ENCODE measurements at regions not wholly inside any gene's neighbourhood (a gene's known extent, or its start where the extent isn't known, plus 50 kb on each side); places are given as distances from the start of the nearest gene placed in this dataset.

DNA sequence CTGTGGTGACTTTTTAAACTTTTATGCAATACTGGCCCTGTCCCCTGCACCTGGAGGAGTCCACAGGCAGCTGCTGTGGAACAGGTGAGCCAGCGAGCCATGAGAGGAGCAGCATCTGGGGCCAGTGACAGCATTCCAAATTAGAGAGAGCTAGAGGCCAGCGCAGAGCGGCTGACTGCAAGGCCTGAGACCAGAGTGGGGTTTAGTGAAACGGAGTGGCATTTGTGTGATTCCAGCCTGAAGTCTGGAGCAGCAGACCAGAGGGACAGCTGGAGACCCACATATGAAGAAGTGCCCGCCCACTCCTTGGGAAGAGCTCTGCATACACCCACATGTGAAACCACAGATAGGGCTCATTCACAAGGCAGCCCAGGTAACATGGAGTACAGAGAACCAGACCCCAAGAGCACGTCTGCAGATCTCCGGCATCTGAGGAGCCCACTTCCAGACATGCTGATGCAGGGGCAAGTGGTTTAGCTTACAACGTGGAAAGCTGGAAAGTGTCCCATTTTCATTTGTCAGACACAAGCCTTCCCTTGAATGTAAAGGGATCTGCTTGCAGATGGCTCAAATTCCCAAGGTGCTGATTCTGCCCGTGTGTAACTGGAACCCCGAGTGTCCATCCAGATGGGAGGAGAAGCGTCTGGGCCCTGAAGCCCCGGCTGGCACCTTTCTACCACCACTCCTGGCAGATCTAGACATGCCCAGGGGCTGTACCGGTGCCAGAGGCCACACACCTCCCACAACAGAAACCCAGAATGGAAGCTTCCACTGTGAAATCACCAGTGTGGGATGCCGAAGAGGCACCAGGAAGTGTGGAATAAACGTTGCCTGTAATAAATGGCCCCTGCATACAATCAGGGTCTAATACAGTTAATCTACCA, 256.0 kb upstream of the TCERG1L start:
- Histone ChIP-seq H3T11ph (ENCODE audit: low read length) (no peak overlapping the region), H3K23ac (ENCODE audit: insufficient read length, low read depth, low read length) (no peak overlapping the region), H3K9me3 (ENCODE audit: control insufficient read depth, low read depth, low read length) (no peaks in the 10 kb centered on the region), H2BK5ac (ENCODE audit: insufficient read length, low read length) (no peak overlapping the region), H3K4ac (ENCODE audit: low read depth, low read length) (no peak overlapping the region), H2AFZ (ENCODE audit: low read length) (no peak overlapping the region), H3K14ac (ENCODE audit: insufficient read depth, low read length) (no peak overlapping the region), H4K20me1 (ENCODE audit: control insufficient read depth, insufficient read depth, insufficient read length) (no peaks in the 10 kb centered on the region), H3K23me2 (ENCODE audit: insufficient read length, low read depth, low read length, poor library complexity, severe bottlenecking) (no peaks in the 10 kb centered on the region), H4K8ac (replicated peaks; ENCODE audit: insufficient read length, low read depth, low read length) (no peak overlapping the region), H3K27me3 (ENCODE audit: insufficient read depth, low read length) (no peaks in the 10 kb centered on the region), H2BK12ac (ENCODE audit: insufficient read length, low read depth, low read length) (no peak overlapping the region), H3K79me2 (ENCODE audit: insufficient read depth, low read length) (no peaks in the 10 kb centered on the region), H3K79me1 (ENCODE audit: insufficient read depth, low read depth, low read length, poor library complexity, severe bottlenecking) (no peaks in the 10 kb centered on the region), H2BK120ac (ENCODE audit: low read depth, low read length, poor library complexity, severe bottlenecking) (no peak overlapping the region), H3K4me1 (ENCODE audit: insufficient read depth, low read length) (no peaks in the 10 kb centered on the region), H3K27ac (ENCODE audit: insufficient read length, low read depth, low read length) (no peak overlapping the region), H3K56ac (ENCODE audit: insufficient read length, low read depth, low read length) (no peak overlapping the region), H2BK15ac (ENCODE audit: low read depth, low read length) (no peak overlapping the region), H3K4me2 (ENCODE audit: insufficient read depth, insufficient read length, low read length) (no peak overlapping the region), H2AK5ac (ENCODE audit: insufficient read length, low read length) (no peak overlapping the region), H3K18ac (ENCODE audit: insufficient read length, low read depth, low read length) (no peak overlapping the region), H4K5ac (ENCODE audit: insufficient read length, low read depth, low read length) (no peak overlapping the region), H2BK20ac (ENCODE audit: low read depth, low read length, poor library complexity, severe bottlenecking) (no peak overlapping the region), H3K9ac (ENCODE audit: extremely low read depth, insufficient read length, low read length) (no peak overlapping the region), H4K91ac (ENCODE audit: insufficient read length, low read depth, low read length) (no peak overlapping the region)
- Mint-ChIP-seq H3K27ac (no peak overlapping the region), H3K9me3 (peaks cover 6 to 11% of the 10 kb centered on the region in 2 experiments; a peak in 4 of 5 replicates), H3K36me3 (ENCODE audit: insufficient read depth in 1 of 3, low read depth in 3 of 3) (peaks cover 0 to 6% (median 4%) of the 10 kb centered on the region in 3 experiments; a peak in 3 of 7 replicates), H3K4me1 (no peaks in the 10 kb centered on the region), H3K27me3 (ENCODE audit: low read depth) (no peaks in the 10 kb centered on the region), H3K4me3 (no peak overlapping the region)
- TF ChIP-seq, protein P1, sequence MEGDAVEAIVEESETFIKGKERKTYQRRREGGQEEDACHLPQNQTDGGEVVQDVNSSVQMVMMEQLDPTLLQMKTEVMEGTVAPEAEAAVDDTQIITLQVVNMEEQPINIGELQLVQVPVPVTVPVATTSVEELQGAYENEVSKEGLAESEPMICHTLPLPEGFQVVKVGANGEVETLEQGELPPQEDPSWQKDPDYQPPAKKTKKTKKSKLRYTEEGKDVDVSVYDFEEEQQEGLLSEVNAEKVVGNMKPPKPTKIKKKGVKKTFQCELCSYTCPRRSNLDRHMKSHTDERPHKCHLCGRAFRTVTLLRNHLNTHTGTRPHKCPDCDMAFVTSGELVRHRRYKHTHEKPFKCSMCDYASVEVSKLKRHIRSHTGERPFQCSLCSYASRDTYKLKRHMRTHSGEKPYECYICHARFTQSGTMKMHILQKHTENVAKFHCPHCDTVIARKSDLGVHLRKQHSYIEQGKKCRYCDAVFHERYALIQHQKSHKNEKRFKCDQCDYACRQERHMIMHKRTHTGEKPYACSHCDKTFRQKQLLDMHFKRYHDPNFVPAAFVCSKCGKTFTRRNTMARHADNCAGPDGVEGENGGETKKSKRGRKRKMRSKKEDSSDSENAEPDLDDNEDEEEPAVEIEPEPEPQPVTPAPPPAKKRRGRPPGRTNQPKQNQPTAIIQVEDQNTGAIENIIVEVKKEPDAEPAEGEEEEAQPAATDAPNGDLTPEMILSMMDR (conservative IDR thresholded peaks at IDR 0.05): no peak
- DNase-seq: no peak
- WGBS (ENCODE audit: extremely low coverage, insufficient read length, low lambda C conversion rate): no CpG with 5 or more reads among the region's 15 CpGs
